ENCODE measurements at regions not wholly inside any gene's neighbourhood (a gene's known extent, or its start where the extent isn't known, plus 50 kb on each side); places are given as distances from the start of the nearest gene placed in this dataset.

- H3K4me1 ChIP-seq (ENCODE audit: control insufficient read depth in 2 of 2, insufficient read depth in 2 of 2, low read length in 2 of 2), result no peaks in the 10 kb centered on the region
- H3K36me3 ChIP-seq (ENCODE audit: control insufficient read depth in 2 of 2, insufficient read depth in 2 of 2, low read length in 2 of 2), result no peaks in the 10 kb centered on the region
- no peak overlapping the region for H3K9ac ChIP-seq (ENCODE audit: low read depth in 1 of 2, low read length in 2 of 2)
- H3K27ac ChIP-seq (ENCODE audit: low read depth in 2 of 2, low read length in 2 of 2), result no peak overlapping the region
- H3K27me3 ChIP-seq (ENCODE audit: control insufficient read depth in 2 of 2, insufficient read depth in 2 of 2, low read length in 2 of 2), result no peaks in the 10 kb centered on the region
- H3K9me3 ChIP-seq (ENCODE audit: control insufficient read depth in 2 of 2, low read length in 2 of 2), result no peaks in the 10 kb centered on the region
- H3K4me3 ChIP-seq (ENCODE audit: low read length in 2 of 2), result no peak overlapping the region
These were observed 69.7 kb upstream of the EMX2 start for GRCh38 chr10:117472872-117473271.

GRCh38 chr10:117471344-117471874, 71.1 kb upstream of the EMX2 start:
- H3K27me3 ChIP-seq (ENCODE audit: control insufficient read depth in 2 of 2, insufficient read depth in 2 of 2, low read length in 2 of 2), result no peaks in the 10 kb centered on the region
- H3K4me3 ChIP-seq (ENCODE audit: low read length in 2 of 2), result no peak overlapping the region
- H3K36me3 ChIP-seq (ENCODE audit: control insufficient read depth in 2 of 2, insufficient read depth in 2 of 2, low read length in 2 of 2), result no peaks in the 10 kb centered on the region
- no peaks in the 10 kb centered on the region for H3K9me3 ChIP-seq (ENCODE audit: control insufficient read depth in 2 of 2, low read length in 2 of 2)
- H3K9ac ChIP-seq (ENCODE audit: low read depth in 1 of 2, low read length in 2 of 2), result no peak overlapping the region
- H3K4me1 ChIP-seq (ENCODE audit: control insufficient read depth in 2 of 2, insufficient read depth in 2 of 2, low read length in 2 of 2), result no peaks in the 10 kb centered on the region
- no peak overlapping the region for H3K27ac ChIP-seq (ENCODE audit: low read depth in 2 of 2, low read length in 2 of 2)

GRCh38 chr10:117470733-117471132, 71.8 kb upstream of the EMX2 start:
- Histone ChIP-seq H3K4me1 (ENCODE audit: control insufficient read depth in 2 of 2, insufficient read depth in 2 of 2, low read length in 2 of 2) (no peaks in the 10 kb centered on the region), H3K9ac (ENCODE audit: low read depth in 1 of 2, low read length in 2 of 2) (no peak overlapping the region), H3K4me3 (ENCODE audit: low read length in 2 of 2) (no peak overlapping the region), H3K9me3 (ENCODE audit: control insufficient read depth in 2 of 2, low read length in 2 of 2) (no peaks in the 10 kb centered on the region), H3K27ac (ENCODE audit: low read depth in 2 of 2, low read length in 2 of 2) (no peak overlapping the region), H3K36me3 (ENCODE audit: control insufficient read depth in 2 of 2, insufficient read depth in 2 of 2, low read length in 2 of 2) (no peaks in the 10 kb centered on the region), H3K27me3 (ENCODE audit: control insufficient read depth in 2 of 2, insufficient read depth in 2 of 2, low read length in 2 of 2) (no peaks in the 10 kb centered on the region)

GRCh38 chr10:117468665-117469064, 73.9 kb upstream of the EMX2 start:
- H3K9ac ChIP-seq (ENCODE audit: low read depth in 1 of 2, low read length in 2 of 2), result no peak overlapping the region
- H3K27me3 ChIP-seq (ENCODE audit: control insufficient read depth in 2 of 2, insufficient read depth in 2 of 2, low read length in 2 of 2), result no peaks in the 10 kb centered on the region
- no peaks in the 10 kb centered on the region for H3K36me3 ChIP-seq (ENCODE audit: control insufficient read depth in 2 of 2, insufficient read depth in 2 of 2, low read length in 2 of 2)
- no peaks in the 10 kb centered on the region for H3K4me1 ChIP-seq (ENCODE audit: control insufficient read depth in 2 of 2, insufficient read depth in 2 of 2, low read length in 2 of 2)
- H3K4me3 ChIP-seq (ENCODE audit: low read length in 2 of 2), result no peak overlapping the region
- H3K27ac ChIP-seq (ENCODE audit: low read depth in 2 of 2, low read length in 2 of 2), result no peak overlapping the region
- no peaks in the 10 kb centered on the region for H3K9me3 ChIP-seq (ENCODE audit: control insufficient read depth in 2 of 2, low read length in 2 of 2)

DNA sequence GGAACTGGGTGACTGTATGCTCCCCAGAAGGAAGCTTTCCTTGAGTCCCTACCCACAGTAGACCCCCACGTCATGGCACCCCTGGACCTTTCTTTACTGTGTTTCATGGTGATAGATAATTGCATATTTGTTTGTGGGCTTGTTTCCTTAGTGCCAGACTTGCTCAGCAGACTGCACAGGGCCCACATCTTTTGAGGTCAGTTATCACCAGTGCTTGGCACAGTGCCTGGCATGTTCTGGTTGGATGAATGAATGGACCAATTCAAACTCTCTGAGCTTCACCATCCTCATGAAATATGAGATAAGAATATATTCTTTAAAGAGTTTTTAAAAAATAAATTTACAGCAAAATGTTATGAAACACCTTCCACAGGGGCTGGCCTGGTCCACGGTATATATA, 78.4 kb upstream of the EMX2 start:
- Histone ChIP-seq H3K9me3 (ENCODE audit: control insufficient read depth in 2 of 2, low read length in 2 of 2) (peaks cover 0 to 4% of the 10 kb centered on the region in 2 donors), H3K9ac (ENCODE audit: low read depth in 1 of 2, low read length in 2 of 2) (no peak overlapping the region), H3K4me3 (ENCODE audit: low read length in 2 of 2) (no peak overlapping the region), H3K27ac (ENCODE audit: low read depth in 2 of 2, low read length in 2 of 2) (no peak overlapping the region), H3K27me3 (ENCODE audit: control insufficient read depth in 2 of 2, insufficient read depth in 2 of 2, low read length in 2 of 2) (no peaks in the 10 kb centered on the region), H3K4me1 (ENCODE audit: control insufficient read depth in 2 of 2, insufficient read depth in 2 of 2, low read length in 2 of 2) (peaks cover 0 to 2% of the 10 kb centered on the region in 2 donors), H3K36me3 (ENCODE audit: control insufficient read depth in 2 of 2, insufficient read depth in 2 of 2, low read length in 2 of 2) (no peaks in the 10 kb centered on the region)

GRCh38 chr10:117463545-117463920, 79.0 kb upstream of the EMX2 start:
- Histone ChIP-seq H3K9me3 (ENCODE audit: control insufficient read depth in 2 of 2, low read length in 2 of 2) (peaks cover 0 to 4% of the 10 kb centered on the region in 2 donors), H3K27me3 (ENCODE audit: control insufficient read depth in 2 of 2, insufficient read depth in 2 of 2, low read length in 2 of 2) (no peaks in the 10 kb centered on the region), H3K36me3 (ENCODE audit: control insufficient read depth in 2 of 2, insufficient read depth in 2 of 2, low read length in 2 of 2) (no peaks in the 10 kb centered on the region), H3K4me3 (ENCODE audit: low read length in 2 of 2) (no peak overlapping the region), H3K9ac (ENCODE audit: low read depth in 1 of 2, low read length in 2 of 2) (no peak overlapping the region), H3K4me1 (ENCODE audit: control insufficient read depth in 2 of 2, insufficient read depth in 2 of 2, low read length in 2 of 2) (peaks cover 0 to 2% of the 10 kb centered on the region in 2 donors), H3K27ac (ENCODE audit: low read depth in 2 of 2, low read length in 2 of 2) (no peak overlapping the region)

- no peaks in the 10 kb centered on the region for H3K36me3 ChIP-seq (ENCODE audit: control insufficient read depth in 2 of 2, insufficient read depth in 2 of 2, low read length in 2 of 2)
- no peak overlapping the region for H3K9ac ChIP-seq (ENCODE audit: low read depth in 1 of 2, low read length in 2 of 2)
- H3K4me1 ChIP-seq (ENCODE audit: control insufficient read depth in 2 of 2, insufficient read depth in 2 of 2, low read length in 2 of 2), result peaks cover 0 to 2% of the 10 kb centered on the region in 2 donors
- no peak overlapping the region for H3K27ac ChIP-seq (ENCODE audit: low read depth in 2 of 2, low read length in 2 of 2)
- no peaks in the 10 kb centered on the region for H3K27me3 ChIP-seq (ENCODE audit: control insufficient read depth in 2 of 2, insufficient read depth in 2 of 2, low read length in 2 of 2)
- H3K9me3 ChIP-seq (ENCODE audit: control insufficient read depth in 2 of 2, low read length in 2 of 2), result peaks cover 0 to 4% of the 10 kb centered on the region in 2 donors
- no peak overlapping the region for H3K4me3 ChIP-seq (ENCODE audit: low read length in 2 of 2)
These were observed 79.6 kb upstream of the EMX2 start for GRCh38 chr10:117462816-117463544.

DNA sequence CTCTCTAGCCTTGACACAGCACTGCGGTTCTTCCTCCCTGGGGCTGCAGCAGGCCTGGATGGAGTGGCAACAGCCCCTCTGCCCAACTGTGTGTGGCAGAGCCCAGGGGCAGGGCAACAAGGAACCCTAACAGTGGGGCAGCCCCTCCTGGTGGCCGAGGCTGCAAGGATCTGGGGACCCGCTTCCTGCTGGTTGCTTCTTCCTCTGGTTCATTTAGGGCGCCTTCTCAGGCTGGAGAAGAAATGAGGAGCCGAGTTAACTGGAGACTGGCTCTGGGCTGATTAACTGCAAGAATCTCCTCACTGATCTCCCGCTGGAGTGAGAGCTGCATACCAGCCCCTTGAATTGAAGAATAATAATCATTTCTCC, 80.1 kb upstream of the EMX2 start:
- no peak overlapping the region for H3K9ac ChIP-seq (ENCODE audit: low read depth in 1 of 2, low read length in 2 of 2)
- no peak overlapping the region for H3K4me3 ChIP-seq (ENCODE audit: low read length in 2 of 2)
- H3K27ac ChIP-seq (ENCODE audit: low read depth in 2 of 2, low read length in 2 of 2), result peak overlapping the region in 1 of 2 donors; percentile 48
- H3K9me3 ChIP-seq (ENCODE audit: control insufficient read depth in 2 of 2, low read length in 2 of 2), result peaks cover 0 to 4% of the 10 kb centered on the region in 2 donors
- no peaks in the 10 kb centered on the region for H3K36me3 ChIP-seq (ENCODE audit: control insufficient read depth in 2 of 2, insufficient read depth in 2 of 2, low read length in 2 of 2)
- H3K4me1 ChIP-seq (ENCODE audit: control insufficient read depth in 2 of 2, insufficient read depth in 2 of 2, low read length in 2 of 2), result peaks cover 0 to 2% of the 10 kb centered on the region in 2 donors
- H3K27me3 ChIP-seq (ENCODE audit: control insufficient read depth in 2 of 2, insufficient read depth in 2 of 2, low read length in 2 of 2), result no peaks in the 10 kb centered on the region

- Histone ChIP-seq H3K36me3 (ENCODE audit: control insufficient read depth in 2 of 2, insufficient read depth in 2 of 2, low read length in 2 of 2) (no peaks in the 10 kb centered on the region), H3K27me3 (ENCODE audit: control insufficient read depth in 2 of 2, insufficient read depth in 2 of 2, low read length in 2 of 2) (no peaks in the 10 kb centered on the region), H3K9ac (ENCODE audit: low read depth in 1 of 2, low read length in 2 of 2) (no peak overlapping the region), H3K27ac (ENCODE audit: low read depth in 2 of 2, low read length in 2 of 2) (peak overlapping the region; percentile 37 to 48), H3K4me3 (ENCODE audit: low read length in 2 of 2) (no peak overlapping the region), H3K9me3 (ENCODE audit: control insufficient read depth in 2 of 2, low read length in 2 of 2) (peaks cover 0 to 4% of the 10 kb centered on the region in 2 donors), H3K4me1 (ENCODE audit: control insufficient read depth in 2 of 2, insufficient read depth in 2 of 2, low read length in 2 of 2) (peaks cover 0 to 2% of the 10 kb centered on the region in 2 donors)
These were observed 80.7 kb upstream of the EMX2 start for GRCh38 chr10:117461766-117462423.

Measured in mucosa of rectum (tissue), 2 donors.